GM19372 (cell line): ENCODE measurements at regions not wholly inside any gene's neighbourhood (a gene's known extent, or its start where the extent isn't known, plus 50 kb on each side); places are given as distances from the start of the nearest gene placed in this dataset.

Source experiments
- ATAC-seq: cut with Tn5 transposase; IDR thresholded peaks from one replicate; pipeline ENCODE4 v1.9.1; 2021; ENCODE audit warnings: mild to moderate bottlenecking, low read depth, moderate library complexity; ENCODE audit not compliant: unreplicated experiment

GRCh38 chr12:59839514-59839913 lies 243.7 kb downstream of the SLC16A7 start:
- ATAC-seq: no peak

- no peak for ATAC-seq
These were observed 247.5 kb downstream of the SLC16A7 start for GRCh38 chr12:59843260-59843843.

GRCh38 chr12:59844750-59845149 lies 248.9 kb downstream of the SLC16A7 start:
- ATAC-seq: no peak

- ATAC-seq: no peak
These were observed 249.5 kb downstream of the SLC16A7 start for GRCh38 chr12:59845293-59845692.

- ATAC-seq: no peak
These were observed 251.3 kb downstream of the SLC16A7 start for GRCh38 chr12:59847127-59847526.

GRCh38 chr12:59850268-59850667 lies 254.4 kb downstream of the SLC16A7 start:
- ATAC-seq: no peak

GRCh38 chr12:59858508-59859170 lies 262.8 kb downstream of the SLC16A7 start:
- no peak for ATAC-seq

GRCh38 chr12:59859171-59859510 lies 263.3 kb downstream of the SLC16A7 start:
- ATAC-seq: no peak

GRCh38 chr12:59861635-59862034 lies 265.8 kb downstream of the SLC16A7 start:
- ATAC-seq: no peak

GRCh38 chr12:59867055-59867454 lies 271.2 kb downstream of the SLC16A7 start:
- ATAC-seq: no peak

- no peak for ATAC-seq
These were observed 271.9 kb downstream of the SLC16A7 start for GRCh38 chr12:59867689-59868088.

GRCh38 chr12:59871779-59872178 lies 275.9 kb downstream of the SLC16A7 start:
- ATAC-seq: no peak

- no peak for ATAC-seq
These were observed 277.3 kb downstream of the SLC16A7 start for GRCh38 chr12:59873136-59873535.

- no peak for ATAC-seq
These were observed 279.0 kb downstream of the SLC16A7 start for GRCh38 chr12:59874781-59875180.

- ATAC-seq: no peak
These were observed 290.4 kb downstream of the SLC16A7 start for GRCh38 chr12:59886131-59886733.

GRCh38 chr12:59887178-59887577 lies 291.3 kb downstream of the SLC16A7 start:
- no peak for ATAC-seq

- no peak for ATAC-seq
These were observed 295.2 kb downstream of the SLC16A7 start for GRCh38 chr12:59890896-59891579.

- no peak for ATAC-seq
These were observed 299.4 kb downstream of the SLC16A7 start for GRCh38 chr12:59895166-59895775.

- ATAC-seq: no peak
These were observed 309.2 kb downstream of the SLC16A7 start for GRCh38 chr12:59904874-59905521.

- no peak for ATAC-seq
These were observed 315.7 kb downstream of the SLC16A7 start for GRCh38 chr12:59911516-59911915.

- ATAC-seq: no peak
These were observed 321.2 kb downstream of the SLC16A7 start for GRCh38 chr12:59916988-59917387.
